Heart left ventricle (tissue), 16 donors: ENCODE measurements at regions not wholly inside any gene's neighbourhood (a gene's known extent, or its start where the extent isn't known, plus 50 kb on each side); places are given as distances from the start of the nearest gene placed in this dataset.

Source experiments
- ATAC-seq, 4 donors: fragments of 200-7000 bp; cut with Tn5 transposase; one replicate each; pipeline ENCODE4 v1.9.1; 2020 to 2022; ENCODE audit warnings: moderate library complexity in 4 of 4, mild to moderate bottlenecking in 3 of 4, moderate number of reproducible peaks in 1 of 4
- DNase-seq, 5 donors: peaks; one replicate each; pipeline ENCODE4 v3.0.0-alpha.2; 2020
- H3K27ac ChIP-seq, 12 donors: fragments of 200-600 bp; sonication (generic) in 4 of 12; one replicate each; pipeline versions ENCODE4 v1.5.0 to v1.8.0; 2016 to 2022; ENCODE audit warnings: mild to moderate bottlenecking in 2 of 12
- H3K27me3 ChIP-seq, 9 donors: fragments of 200-600 bp; sonication (generic) in 2 of 9; one replicate each; pipeline versions ENCODE4 v1.5.1 to v1.8.0; 2016 to 2022; ENCODE audit warnings: mild to moderate bottlenecking in 3 of 9
- H3K36me3 ChIP-seq, 9 donors: fragments of 200-600 bp; sonication (generic) in 2 of 9; one replicate each; pipeline versions ENCODE4 v1.5.0 to v1.8.0; 2018 to 2022; ENCODE audit warnings: mild to moderate bottlenecking in 2 of 9
- H3K4me1 ChIP-seq, 12 donors: fragments of 200-600 bp; sonication (generic) in 4 of 12; one replicate each; pipeline versions ENCODE4 v1.5.0 to v1.8.0; 2016 to 2022; ENCODE audit warnings: mild to moderate bottlenecking in 3 of 12
- H3K4me3 ChIP-seq, 12 donors: fragments of 200-600 bp; sonication (generic) in 4 of 12; one replicate each; pipeline versions ENCODE4 v1.5.0 to v1.8.0; 2017 to 2022; ENCODE audit warnings: mild to moderate bottlenecking in 9 of 12, moderate library complexity in 4 of 12
- H3K9me3 ChIP-seq, 12 donors: fragments of 200-600 bp; sonication (generic) in 4 of 12; one replicate each; pipeline versions ENCODE4 v1.5.0 to v1.8.0; 2016 to 2022; ENCODE audit warnings: mild to moderate bottlenecking in 1 of 12
- POLR2A ChIP-seq, 2 donors: fragments of 450-650 bp; IDR thresholded peaks; one replicate each; pipeline ENCODE4 v1.6.1; 2017; ENCODE audit warnings: antibody characterized with exemption in 2 of 2, mild to moderate bottlenecking in 2 of 2, moderate library complexity in 2 of 2
- WGBS, 4 donors: extraction: QIAGEN DNeasy Blood & Tissue Kit in 2 of 4; methylation state at CpG; one replicate each; pipeline versions ENCODE4 v1.1.5 to v1.1.7; 2013 to 2018; 5-methylcytosine and 5-hydroxymethylcytosine counted together
- intact Hi-C, 10 donors: fragments of 100-400 bp; cut with DNase I; formaldehyde crosslinking; loops; one replicate each; pipeline versions ENCODE4 v1.11.1 to v1.14.2; 2022
- TF ChIP-seq, protein P1 (sequence below), 12 donors: fragments of 200-600 bp; sonication (generic) in 4 of 12; IDR thresholded peaks; one replicate each; pipeline versions ENCODE4 v1.5.0 to v1.8.0; 2018 to 2022; ENCODE audit warnings: antibody characterized with exemption in 12 of 12, mild to moderate bottlenecking in 5 of 12
- donor health status: ischemic (EF 13 %, LVEDD 7.1; RV severe dilation, severe dysfunction).
- donor health status: healthy with polysubstance abuse.
- donor health status: DM: no; HTN: yes; CAD: no.
- donor health status: DM: no; HTN: no; CAD: no.
- donor health status: ischemic (EF 25% LVEDD 6.9; RV normal size, moderate dysfunction).
- donor health status: ischemic (EF 25% LVEDD 5.7; RV mildly dilated, moderate dysfunction).
- donor health status: healthy.
- donor health status: DM: yes; HTN: yes; CAD: no.
- donor health status: ischemic (EF 35%, LVEDD 5.7; RV mildly dilated, moderate dysfunction).
- donor health status: nonischemic (EF 11% LVEDD 7.7; RV severe dilation, severe dysfunction).
- donor health status: DM: yes; HTN: yes; CAD: no.
- donor health status: PGD.
- donor health status: ischemic (EF 29% LVEDD 5.4; RV normal size, mild dysfunction).
- donor health status: nonischemic (EF 23%, LVEDD 6.1; RV moderate dilation, normal function).

DNA sequence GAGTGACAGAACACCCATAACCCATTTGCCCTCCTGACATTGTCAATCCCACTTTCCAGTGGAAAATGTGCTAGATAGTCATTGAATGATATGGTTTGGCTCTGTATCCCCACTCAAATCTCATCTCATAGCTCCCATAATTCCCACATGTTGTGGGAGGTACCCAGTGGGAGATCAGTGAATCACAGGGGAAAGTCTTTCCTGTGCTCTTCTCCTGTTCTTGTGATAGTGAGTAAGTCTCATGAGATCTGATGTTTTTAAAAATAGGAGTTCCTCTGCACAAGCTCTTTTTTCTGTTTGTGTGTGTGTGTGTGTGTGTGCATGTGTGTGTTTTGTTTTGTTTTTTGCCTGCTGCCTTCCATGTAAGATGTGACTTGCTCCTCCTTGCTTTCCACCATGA lies 191.7 kb downstream of the ARRDC4 start:
- no peaks in the 10 kb centered on the region for H3K9me3 ChIP-seq
- no peak overlapping the region for H3K4me3 ChIP-seq
- no peaks in the 10 kb centered on the region for H3K36me3 ChIP-seq
- ATAC-seq: no peak
- no peak for TF ChIP-seq POLR2A (IDR thresholded peaks at IDR 0.05)
- TF ChIP-seq, protein P1, sequence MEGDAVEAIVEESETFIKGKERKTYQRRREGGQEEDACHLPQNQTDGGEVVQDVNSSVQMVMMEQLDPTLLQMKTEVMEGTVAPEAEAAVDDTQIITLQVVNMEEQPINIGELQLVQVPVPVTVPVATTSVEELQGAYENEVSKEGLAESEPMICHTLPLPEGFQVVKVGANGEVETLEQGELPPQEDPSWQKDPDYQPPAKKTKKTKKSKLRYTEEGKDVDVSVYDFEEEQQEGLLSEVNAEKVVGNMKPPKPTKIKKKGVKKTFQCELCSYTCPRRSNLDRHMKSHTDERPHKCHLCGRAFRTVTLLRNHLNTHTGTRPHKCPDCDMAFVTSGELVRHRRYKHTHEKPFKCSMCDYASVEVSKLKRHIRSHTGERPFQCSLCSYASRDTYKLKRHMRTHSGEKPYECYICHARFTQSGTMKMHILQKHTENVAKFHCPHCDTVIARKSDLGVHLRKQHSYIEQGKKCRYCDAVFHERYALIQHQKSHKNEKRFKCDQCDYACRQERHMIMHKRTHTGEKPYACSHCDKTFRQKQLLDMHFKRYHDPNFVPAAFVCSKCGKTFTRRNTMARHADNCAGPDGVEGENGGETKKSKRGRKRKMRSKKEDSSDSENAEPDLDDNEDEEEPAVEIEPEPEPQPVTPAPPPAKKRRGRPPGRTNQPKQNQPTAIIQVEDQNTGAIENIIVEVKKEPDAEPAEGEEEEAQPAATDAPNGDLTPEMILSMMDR (IDR thresholded peaks at IDR 0.05): no peak
- no peak for DNase-seq
- no peak overlapping the region for H3K27ac ChIP-seq
- H3K27me3 ChIP-seq: peaks cover 0 to 16% (median 0%) of the 10 kb centered on the region in 9 donors
- no peaks in the 10 kb centered on the region for H3K4me1 ChIP-seq
- intact Hi-C loops: no loop called here

- H3K9me3 ChIP-seq: no peaks in the 10 kb centered on the region
- H3K27me3 ChIP-seq: peaks cover 0 to 3% (median 0%) of the 10 kb centered on the region in 9 donors
- WGBS, 4 donors: 43 to 57% (median 46%) methylated on average over 4 of the region's 4 CpGs
- H3K4me1 ChIP-seq: no peaks in the 10 kb centered on the region
- H3K4me3 ChIP-seq: no peak overlapping the region
- ATAC-seq: no peak
- no peak overlapping the region for H3K27ac ChIP-seq
- intact Hi-C loops: no loop called here
- TF ChIP-seq, protein P1 (IDR thresholded peaks at IDR 0.05): no peak
- no peak for TF ChIP-seq POLR2A (IDR thresholded peaks at IDR 0.05)
- H3K36me3 ChIP-seq: no peaks in the 10 kb centered on the region
- no peak for DNase-seq
These were observed 194.4 kb downstream of the ARRDC4 start for GRCh38 chr15:98154863-98155262.

- Histone ChIP-seq H3K4me3 (no peak overlapping the region), H3K27me3 (peaks cover 0 to 3% (median 0%) of the 10 kb centered on the region in 9 donors), H3K27ac (no peak overlapping the region), H3K9me3 (no peaks in the 10 kb centered on the region), H3K4me1 (no peaks in the 10 kb centered on the region), H3K36me3 (no peaks in the 10 kb centered on the region)
- ATAC-seq (no peak), DNase-seq (no peak)
- TF ChIP-seq, protein P1 (IDR thresholded peaks at IDR 0.05): no peak
- no peak for TF ChIP-seq POLR2A (IDR thresholded peaks at IDR 0.05)
- intact Hi-C loops: no loop called here
- WGBS, 4 donors: 75 to 82% (median 77%) methylated on average over 1 of the region's 1 CpG
These were observed 194.9 kb downstream of the ARRDC4 start for GRCh38 chr15:98155356-98155755.

- intact Hi-C loops: no loop called here
- ATAC-seq: peak in 2 of 4 donors; percentile 9 to 24
- peaks cover 0 to 15% (median 0%) of the 10 kb centered on the region in 9 donors for H3K27me3 ChIP-seq
These were observed 199.7 kb downstream of the ARRDC4 start for GRCh38 chr15:98160236-98160635.

More at GRCh38 chr15:98160236-98160635, 199.7 kb downstream of the ARRDC4 start:
- H3K27ac ChIP-seq: no peak overlapping the region
- H3K9me3 ChIP-seq: no peaks in the 10 kb centered on the region
- no peak for TF ChIP-seq POLR2A (IDR thresholded peaks at IDR 0.05)
- TF ChIP-seq, protein P1 (IDR thresholded peaks at IDR 0.05): no peak
- no peak for DNase-seq
- H3K4me1 ChIP-seq: no peaks in the 10 kb centered on the region
- WGBS, 4 donors: 29 to 44% (median 43%) methylated on average over 8 of the region's 8 CpGs
- no peaks in the 10 kb centered on the region for H3K36me3 ChIP-seq
- no peak overlapping the region for H3K4me3 ChIP-seq
